Kidney epithelial cell (primary cell): ENCODE measurements at regions not wholly inside any gene's neighbourhood (a gene's known extent, or its start where the extent isn't known, plus 50 kb on each side); places are given as distances from the start of the nearest gene placed in this dataset.

Source experiments
- DNase-seq: peaks from one replicate; pipeline ENCODE4 v3.0.0-alpha.2; 2010; ENCODE audit warnings: low read depth
- H3K27me3 ChIP-seq: 2 replicates; pipeline ENCODE4 v1.6.0; 2011; ENCODE audit warnings: low read length; ENCODE audit not compliant: control insufficient read depth, insufficient read depth
- H3K36me3 ChIP-seq: 2 replicates; pipeline ENCODE4 v1.5.1; 2011; ENCODE audit warnings: low read length; ENCODE audit not compliant: control insufficient read depth, insufficient read depth
- H3K4me3 ChIP-seq: 2 replicates; pipeline ENCODE4 v1.5.1; 2011; ENCODE audit warnings: low read depth, mild to moderate bottlenecking, control low read depth, low read length
- TF ChIP-seq, protein P1 (sequence below): IDR thresholded peaks from 2 replicates; pipeline ENCODE4 v1.5.1; 2011; ENCODE audit warnings: mild to moderate bottlenecking, moderate library complexity, low read length, control low read depth, inconsistent platforms; ENCODE audit not compliant: insufficient read depth, poor library complexity, severe bottlenecking

DNA sequence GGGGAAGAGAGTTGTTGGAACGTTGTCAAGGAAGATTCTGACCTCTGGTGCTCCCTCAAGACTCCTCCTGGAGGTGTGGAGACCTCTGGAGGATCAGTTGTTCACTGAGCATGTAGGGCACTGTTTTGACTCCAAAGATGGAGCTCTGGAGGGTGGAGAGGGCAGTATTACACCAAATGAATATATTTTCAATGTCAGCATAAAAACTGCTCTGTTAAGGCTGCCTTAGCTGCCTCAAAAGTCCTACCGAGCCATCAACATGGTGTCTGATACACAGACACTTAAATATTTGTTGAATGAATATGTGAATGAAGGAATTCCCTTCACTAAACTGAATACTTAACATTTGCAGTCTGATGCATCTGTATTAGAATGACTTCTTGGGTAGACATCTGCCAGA, 144.2 kb upstream of the SPON1 start:
- no peak for DNase-seq
- no peaks in the 10 kb centered on the region for H3K27me3 ChIP-seq
- TF ChIP-seq, protein P1, sequence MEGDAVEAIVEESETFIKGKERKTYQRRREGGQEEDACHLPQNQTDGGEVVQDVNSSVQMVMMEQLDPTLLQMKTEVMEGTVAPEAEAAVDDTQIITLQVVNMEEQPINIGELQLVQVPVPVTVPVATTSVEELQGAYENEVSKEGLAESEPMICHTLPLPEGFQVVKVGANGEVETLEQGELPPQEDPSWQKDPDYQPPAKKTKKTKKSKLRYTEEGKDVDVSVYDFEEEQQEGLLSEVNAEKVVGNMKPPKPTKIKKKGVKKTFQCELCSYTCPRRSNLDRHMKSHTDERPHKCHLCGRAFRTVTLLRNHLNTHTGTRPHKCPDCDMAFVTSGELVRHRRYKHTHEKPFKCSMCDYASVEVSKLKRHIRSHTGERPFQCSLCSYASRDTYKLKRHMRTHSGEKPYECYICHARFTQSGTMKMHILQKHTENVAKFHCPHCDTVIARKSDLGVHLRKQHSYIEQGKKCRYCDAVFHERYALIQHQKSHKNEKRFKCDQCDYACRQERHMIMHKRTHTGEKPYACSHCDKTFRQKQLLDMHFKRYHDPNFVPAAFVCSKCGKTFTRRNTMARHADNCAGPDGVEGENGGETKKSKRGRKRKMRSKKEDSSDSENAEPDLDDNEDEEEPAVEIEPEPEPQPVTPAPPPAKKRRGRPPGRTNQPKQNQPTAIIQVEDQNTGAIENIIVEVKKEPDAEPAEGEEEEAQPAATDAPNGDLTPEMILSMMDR: no peak

DNA sequence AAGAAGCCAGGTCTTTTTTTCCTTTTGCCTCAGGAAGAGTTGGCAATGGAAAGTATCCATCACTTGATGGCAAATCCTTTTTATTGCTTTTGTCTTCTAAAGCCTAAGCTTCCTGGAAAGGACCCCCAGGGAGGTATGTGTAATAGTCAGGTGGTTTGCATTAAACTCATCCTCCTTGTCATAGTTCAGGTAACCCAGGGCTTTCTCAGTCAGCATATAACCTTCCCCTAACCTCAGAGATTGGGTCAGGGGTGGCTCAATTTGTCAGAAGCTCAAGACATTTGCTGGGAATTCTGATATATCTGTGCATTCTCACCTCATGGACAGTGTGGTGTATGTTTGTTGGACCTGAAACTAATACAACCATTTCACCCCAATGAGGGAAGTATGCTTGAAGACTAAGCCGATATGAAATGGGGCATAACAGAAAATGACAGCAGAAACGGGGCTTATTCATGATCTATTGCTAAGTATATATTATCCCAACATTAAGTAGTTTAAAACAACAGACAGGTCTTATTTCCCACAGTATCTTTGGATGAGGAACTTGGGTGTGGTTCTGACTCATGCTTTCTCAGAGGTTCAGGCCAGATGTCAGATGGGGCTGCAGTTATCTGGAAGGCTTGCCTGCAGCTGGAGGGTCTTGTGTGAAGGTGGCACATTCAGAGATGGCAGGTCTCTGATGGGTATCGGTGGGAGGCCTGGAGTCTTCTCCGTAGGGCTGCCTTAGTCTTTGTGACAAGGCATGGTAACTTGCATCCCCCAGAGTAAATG, 135.8 kb upstream of the SPON1 start:
- Histone ChIP-seq H3K27me3 (no peaks in the 10 kb centered on the region), H3K4me3 (no peak overlapping the region), H3K36me3 (no peaks in the 10 kb centered on the region)
- TF ChIP-seq, protein P1: no peak
- no peak for DNase-seq

More for the DNA sequence above, 144.2 kb upstream of the SPON1 start:
- Histone ChIP-seq H3K4me3 (no peak overlapping the region), H3K36me3 (no peaks in the 10 kb centered on the region)

DNA sequence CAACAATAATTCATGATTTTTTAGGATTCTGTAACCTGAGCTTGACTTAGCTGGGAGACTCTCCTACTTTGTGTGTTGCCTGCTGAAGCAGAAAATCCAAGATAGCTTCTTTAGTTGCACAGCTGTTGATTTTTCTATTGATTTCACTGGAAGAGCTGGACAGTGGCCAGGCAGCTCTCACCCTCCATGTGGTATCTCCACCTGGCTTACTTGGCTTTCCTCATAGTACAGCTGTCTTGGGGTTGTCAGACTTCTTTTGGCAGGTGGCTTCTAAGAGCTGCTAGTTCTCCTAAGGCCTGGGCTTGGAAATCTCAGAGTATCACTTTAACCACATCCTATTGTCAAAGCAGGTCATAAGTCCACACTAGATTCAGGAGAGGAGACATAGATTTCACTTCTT, 130.8 kb upstream of the SPON1 start:
- no peak for DNase-seq
- TF ChIP-seq, protein P1: no peak
- Histone ChIP-seq H3K36me3 (no peaks in the 10 kb centered on the region), H3K27me3 (no peaks in the 10 kb centered on the region), H3K4me3 (no peak overlapping the region)

DNA sequence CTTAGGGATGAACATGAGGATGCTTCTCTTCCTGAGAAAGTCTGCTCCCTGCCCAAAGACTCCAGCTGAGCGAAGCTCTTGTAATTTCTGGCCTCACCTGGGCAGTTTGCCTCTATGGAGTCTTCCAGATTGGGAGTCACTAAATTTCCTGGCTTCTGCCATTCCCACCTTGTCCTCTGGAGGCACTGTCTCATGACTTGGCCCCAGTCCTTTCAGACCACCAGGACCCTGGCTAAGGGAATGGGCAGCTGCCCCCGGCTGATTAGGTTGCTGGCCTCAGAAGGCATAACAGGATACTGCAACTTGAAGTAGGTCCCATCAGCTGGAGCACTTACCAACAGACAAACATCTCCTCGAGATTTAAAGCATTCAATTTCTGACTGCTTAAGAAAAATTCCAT, 128.1 kb upstream of the SPON1 start:
- no peak for DNase-seq
- no peaks in the 10 kb centered on the region for H3K27me3 ChIP-seq
- TF ChIP-seq, protein P1: peak; percentile 63
- no peak overlapping the region for H3K4me3 ChIP-seq
- H3K36me3 ChIP-seq: no peaks in the 10 kb centered on the region

DNA sequence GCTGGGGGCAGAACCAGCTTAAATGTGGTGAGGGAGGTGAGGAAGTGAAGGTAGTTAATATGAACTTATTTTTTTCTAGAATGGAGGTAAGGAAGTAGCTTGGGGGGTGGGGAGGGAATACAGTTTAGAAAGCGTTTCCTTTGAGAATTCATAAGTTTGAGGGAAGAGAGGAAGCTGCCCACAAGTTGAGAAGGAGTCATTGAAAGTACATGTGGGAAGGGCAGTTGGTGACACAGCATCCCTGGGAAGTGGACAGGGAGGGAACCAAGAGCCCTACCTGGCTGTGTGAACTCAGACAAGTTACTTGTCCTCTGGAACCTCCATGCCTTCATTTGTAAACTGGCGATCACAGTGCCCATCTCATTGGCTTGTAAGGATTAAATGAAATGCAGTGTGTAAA, 125.9 kb upstream of the SPON1 start:
- no peak for DNase-seq
- H3K36me3 ChIP-seq: no peaks in the 10 kb centered on the region
- TF ChIP-seq, protein P1: no peak
- H3K27me3 ChIP-seq: no peaks in the 10 kb centered on the region
- no peak overlapping the region for H3K4me3 ChIP-seq

DNA sequence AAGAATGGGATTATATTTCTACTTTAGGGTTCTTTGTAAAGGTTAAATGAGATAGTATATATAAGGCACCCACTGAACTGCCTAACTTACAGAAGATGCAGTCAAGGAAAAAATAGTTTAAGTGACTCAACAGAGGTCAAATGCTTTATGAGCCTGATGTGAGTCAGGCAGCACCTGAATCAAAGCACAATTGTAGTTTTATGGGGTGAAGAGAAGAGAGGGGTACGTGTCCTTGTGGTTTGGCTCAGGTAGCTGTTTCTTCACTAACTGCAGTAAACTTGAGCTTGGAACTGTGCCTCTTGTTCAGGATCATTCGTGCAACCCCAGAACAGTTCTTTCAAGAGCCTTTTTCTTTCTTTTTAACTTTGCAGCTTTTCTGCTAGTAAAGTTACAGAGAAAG, 125.2 kb upstream of the SPON1 start:
- TF ChIP-seq, protein P1: no peak
- Histone ChIP-seq H3K36me3 (no peaks in the 10 kb centered on the region), H3K27me3 (no peaks in the 10 kb centered on the region), H3K4me3 (no peak overlapping the region)
- peak; percentile 89 for DNase-seq
